NB4 (cell line): ENCODE measurements at regions not wholly inside any gene's neighbourhood (a gene's known extent, or its start where the extent isn't known, plus 50 kb on each side); places are given as distances from the start of the nearest gene placed in this dataset.

Experiments
- CTCF ChIP-seq: IDR thresholded peaks from one replicate; pipeline ENCODE4 v1.5.1; 2012; ENCODE audit warnings: low read depth, low read length
- MYC ChIP-seq: IDR thresholded peaks from 2 replicates; pipeline ENCODE4 v1.6.1; 2011; ENCODE audit warnings: low read depth, low read length
- POLR2A ChIP-seq: IDR thresholded peaks from 2 replicates; pipeline ENCODE4 v1.6.1; 2011; ENCODE audit warnings: mild to moderate bottlenecking; ENCODE audit not compliant: insufficient read length; ENCODE audit errors: extremely low read depth
- TF ChIP-seq, protein P1 (sequence below): IDR thresholded peaks from 2 replicates; pipeline ENCODE4 v1.6.1; 2011; ENCODE audit warnings: low read depth, low read length

- TF ChIP-seq CTCF = no peak
- no peak for TF ChIP-seq MYC
- no peak for TF ChIP-seq POLR2A
- TF ChIP-seq, protein P1, sequence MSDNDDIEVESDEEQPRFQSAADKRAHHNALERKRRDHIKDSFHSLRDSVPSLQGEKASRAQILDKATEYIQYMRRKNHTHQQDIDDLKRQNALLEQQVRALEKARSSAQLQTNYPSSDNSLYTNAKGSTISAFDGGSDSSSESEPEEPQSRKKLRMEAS = no peak
Observed at GRCh38 chr9:85431339-85432102, 310.2 kb downstream of the AGTPBP1 start.
